Fibroblast of pulmonary artery (primary cell): ENCODE measurements at regions not wholly inside any gene's neighbourhood (a gene's known extent, or its start where the extent isn't known, plus 50 kb on each side); places are given as distances from the start of the nearest gene placed in this dataset.

Source experiments
- DNase-seq: peaks from one replicate; pipeline ENCODE4 v3.0.0-alpha.2; 2010; ENCODE audit warnings: low read depth
- H3K4me3 ChIP-seq: replicated peaks from 2 replicates; pipeline ENCODE4 v1.5.1; 2011; ENCODE audit warnings: low read depth, mild to moderate bottlenecking, control low read depth, low read length, moderate library complexity
- TF ChIP-seq, protein P1 (sequence below): IDR thresholded peaks from 2 replicates; pipeline ENCODE4 v1.5.1; 2011; ENCODE audit warnings: mild to moderate bottlenecking, control low read depth, low read length, inconsistent platforms; ENCODE audit errors: missing control alignments

DNA sequence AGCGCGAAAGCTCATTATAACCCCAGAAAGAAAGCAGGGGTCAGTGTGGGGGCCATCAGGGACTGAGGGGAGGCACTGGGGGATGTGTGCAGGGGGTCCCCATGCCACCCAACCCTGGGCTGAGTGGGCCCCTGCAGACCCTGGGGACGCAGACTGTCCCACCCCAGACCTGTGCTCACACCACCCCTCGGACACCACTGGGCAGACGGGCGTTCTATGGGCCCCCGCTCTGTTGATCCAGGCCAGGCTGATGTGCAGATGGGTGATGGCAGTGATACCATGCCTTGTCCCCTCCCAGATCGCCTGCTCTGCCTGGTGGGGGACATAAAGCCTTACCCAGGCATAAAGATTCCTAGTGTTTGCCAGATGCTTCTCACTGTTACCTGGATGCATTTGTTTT, 259.7 kb upstream of the TLE3 start:
- DNase-seq = no peak
- no peak overlapping the region for H3K4me3 ChIP-seq
- TF ChIP-seq, protein P1, sequence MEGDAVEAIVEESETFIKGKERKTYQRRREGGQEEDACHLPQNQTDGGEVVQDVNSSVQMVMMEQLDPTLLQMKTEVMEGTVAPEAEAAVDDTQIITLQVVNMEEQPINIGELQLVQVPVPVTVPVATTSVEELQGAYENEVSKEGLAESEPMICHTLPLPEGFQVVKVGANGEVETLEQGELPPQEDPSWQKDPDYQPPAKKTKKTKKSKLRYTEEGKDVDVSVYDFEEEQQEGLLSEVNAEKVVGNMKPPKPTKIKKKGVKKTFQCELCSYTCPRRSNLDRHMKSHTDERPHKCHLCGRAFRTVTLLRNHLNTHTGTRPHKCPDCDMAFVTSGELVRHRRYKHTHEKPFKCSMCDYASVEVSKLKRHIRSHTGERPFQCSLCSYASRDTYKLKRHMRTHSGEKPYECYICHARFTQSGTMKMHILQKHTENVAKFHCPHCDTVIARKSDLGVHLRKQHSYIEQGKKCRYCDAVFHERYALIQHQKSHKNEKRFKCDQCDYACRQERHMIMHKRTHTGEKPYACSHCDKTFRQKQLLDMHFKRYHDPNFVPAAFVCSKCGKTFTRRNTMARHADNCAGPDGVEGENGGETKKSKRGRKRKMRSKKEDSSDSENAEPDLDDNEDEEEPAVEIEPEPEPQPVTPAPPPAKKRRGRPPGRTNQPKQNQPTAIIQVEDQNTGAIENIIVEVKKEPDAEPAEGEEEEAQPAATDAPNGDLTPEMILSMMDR = no peak

DNA sequence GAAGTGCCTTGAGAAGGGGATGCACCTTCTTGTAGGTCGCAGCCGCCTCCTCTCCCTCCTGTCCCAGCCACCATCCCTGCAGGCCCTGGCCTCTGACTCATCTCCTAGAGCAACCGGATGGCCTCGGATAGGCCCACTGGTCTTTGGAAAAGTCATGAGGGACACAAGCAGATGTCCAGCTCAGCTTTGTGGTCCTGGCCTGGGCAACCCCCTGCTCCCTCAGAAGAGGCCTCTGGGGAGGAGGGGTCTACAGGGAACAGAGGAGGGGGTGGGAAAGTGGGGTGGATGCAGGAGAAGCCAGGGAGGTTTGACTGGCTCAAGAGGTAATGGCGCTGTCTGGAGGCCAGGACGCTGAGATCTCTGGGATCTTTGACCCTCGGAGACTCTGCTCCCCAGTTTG, 259.2 kb upstream of the TLE3 start:
- TF ChIP-seq, protein P1 = no peak
- no peak for DNase-seq
- no peak overlapping the region for H3K4me3 ChIP-seq

GRCh38 chr15:70356062-70356860, 258.5 kb upstream of the TLE3 start:
- TF ChIP-seq, protein P1 = no peak

GRCh38 chr15:70355275-70355795, 257.6 kb upstream of the TLE3 start:
- TF ChIP-seq, protein P1 = peak; percentile 24
- H3K4me3 ChIP-seq = no peak overlapping the region
- DNase-seq = no peak

More at GRCh38 chr15:70356062-70356860, 258.5 kb upstream of the TLE3 start:
- H3K4me3 ChIP-seq = no peak overlapping the region
- no peak for DNase-seq

- no peak overlapping the region for H3K4me3 ChIP-seq
- DNase-seq = no peak
Measured at GRCh38 chr15:70354346-70354905, 256.7 kb upstream of the TLE3 start.

GRCh38 chr15:70353606-70354345, 256.1 kb upstream of the TLE3 start:
- no peak for DNase-seq
- TF ChIP-seq, protein P1 = no peak
- no peak overlapping the region for H3K4me3 ChIP-seq

More at GRCh38 chr15:70354346-70354905, 256.7 kb upstream of the TLE3 start:
- TF ChIP-seq, protein P1 = no peak
